NT2/D1 (cell line): ENCODE measurements at regions not wholly inside any gene's neighbourhood (a gene's known extent, or its start where the extent isn't known, plus 50 kb on each side); places are given as distances from the start of the nearest gene placed in this dataset.

Experiments used
- SUZ12 ChIP-seq: IDR thresholded peaks from 2 replicates; pipeline ENCODE4 v1.6.1; 2011; ENCODE audit not compliant: insufficient read length, insufficient read depth; ENCODE audit errors: extremely low read depth
- YY1 ChIP-seq: IDR thresholded peaks from 2 replicates; pipeline ENCODE4 v1.6.1; 2011; ENCODE audit not compliant: insufficient read length, insufficient read depth

- no peak for TF ChIP-seq YY1
- TF ChIP-seq SUZ12: no peak
Observed at GRCh38 chr2:188889187-188889586, 85.0 kb upstream of the COL3A1 start.
